Esophagus muscularis mucosa (tissue), 3 donors: ENCODE measurements at regions not wholly inside any gene's neighbourhood (a gene's known extent, or its start where the extent isn't known, plus 50 kb on each side); places are given as distances from the start of the nearest gene placed in this dataset.

ENCODE experiments used
- POLR2A ChIP-seq: fragments of 450-650 bp; IDR thresholded peaks from one replicate; pipeline ENCODE4 v1.6.1; 2017; ENCODE audit warnings: antibody characterized with exemption, moderate library complexity, mild to moderate bottlenecking, low read depth
- TF ChIP-seq, protein P1 (sequence below), 3 experiments: fragments of 200-600 bp in 2 of 3; fragments of 450-650 bp in 1 of 3; sonication (generic) in 2 of 3; IDR thresholded peaks; one replicate each; pipeline ENCODE4 v1.5.1; 2017 to 2019; ENCODE audit warnings: antibody characterized with exemption in 3 of 3, mild to moderate bottlenecking in 2 of 3, moderate library complexity in 1 of 3

DNA sequence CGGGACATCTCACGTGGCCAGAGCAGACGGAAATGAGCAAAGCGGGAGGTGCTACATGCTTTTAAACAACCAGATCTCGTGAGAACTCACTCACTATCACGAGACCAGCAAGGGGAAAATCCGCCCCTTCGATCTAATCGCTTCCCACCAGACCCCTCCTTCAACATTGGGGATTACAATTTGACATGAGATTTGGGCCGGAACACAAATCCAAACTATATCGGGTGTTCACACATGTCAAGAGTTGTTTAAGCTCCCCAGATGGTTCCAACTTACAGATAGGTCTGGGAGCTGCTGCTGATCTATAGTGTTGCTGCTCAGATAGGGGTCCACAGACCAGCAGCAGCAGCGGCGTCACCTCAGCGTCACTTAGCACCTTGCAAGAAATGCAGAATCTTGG lies 194.9 kb downstream of the GPAM start:
- TF ChIP-seq, protein P1, sequence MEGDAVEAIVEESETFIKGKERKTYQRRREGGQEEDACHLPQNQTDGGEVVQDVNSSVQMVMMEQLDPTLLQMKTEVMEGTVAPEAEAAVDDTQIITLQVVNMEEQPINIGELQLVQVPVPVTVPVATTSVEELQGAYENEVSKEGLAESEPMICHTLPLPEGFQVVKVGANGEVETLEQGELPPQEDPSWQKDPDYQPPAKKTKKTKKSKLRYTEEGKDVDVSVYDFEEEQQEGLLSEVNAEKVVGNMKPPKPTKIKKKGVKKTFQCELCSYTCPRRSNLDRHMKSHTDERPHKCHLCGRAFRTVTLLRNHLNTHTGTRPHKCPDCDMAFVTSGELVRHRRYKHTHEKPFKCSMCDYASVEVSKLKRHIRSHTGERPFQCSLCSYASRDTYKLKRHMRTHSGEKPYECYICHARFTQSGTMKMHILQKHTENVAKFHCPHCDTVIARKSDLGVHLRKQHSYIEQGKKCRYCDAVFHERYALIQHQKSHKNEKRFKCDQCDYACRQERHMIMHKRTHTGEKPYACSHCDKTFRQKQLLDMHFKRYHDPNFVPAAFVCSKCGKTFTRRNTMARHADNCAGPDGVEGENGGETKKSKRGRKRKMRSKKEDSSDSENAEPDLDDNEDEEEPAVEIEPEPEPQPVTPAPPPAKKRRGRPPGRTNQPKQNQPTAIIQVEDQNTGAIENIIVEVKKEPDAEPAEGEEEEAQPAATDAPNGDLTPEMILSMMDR (IDR thresholded peaks at IDR 0.05), result no peak
- no peak for TF ChIP-seq POLR2A
